ENCODE measurements at regions not wholly inside any gene's neighbourhood (a gene's known extent, or its start where the extent isn't known, plus 50 kb on each side); places are given as distances from the start of the nearest gene placed in this dataset.

- TF ChIP-seq, protein P1, sequence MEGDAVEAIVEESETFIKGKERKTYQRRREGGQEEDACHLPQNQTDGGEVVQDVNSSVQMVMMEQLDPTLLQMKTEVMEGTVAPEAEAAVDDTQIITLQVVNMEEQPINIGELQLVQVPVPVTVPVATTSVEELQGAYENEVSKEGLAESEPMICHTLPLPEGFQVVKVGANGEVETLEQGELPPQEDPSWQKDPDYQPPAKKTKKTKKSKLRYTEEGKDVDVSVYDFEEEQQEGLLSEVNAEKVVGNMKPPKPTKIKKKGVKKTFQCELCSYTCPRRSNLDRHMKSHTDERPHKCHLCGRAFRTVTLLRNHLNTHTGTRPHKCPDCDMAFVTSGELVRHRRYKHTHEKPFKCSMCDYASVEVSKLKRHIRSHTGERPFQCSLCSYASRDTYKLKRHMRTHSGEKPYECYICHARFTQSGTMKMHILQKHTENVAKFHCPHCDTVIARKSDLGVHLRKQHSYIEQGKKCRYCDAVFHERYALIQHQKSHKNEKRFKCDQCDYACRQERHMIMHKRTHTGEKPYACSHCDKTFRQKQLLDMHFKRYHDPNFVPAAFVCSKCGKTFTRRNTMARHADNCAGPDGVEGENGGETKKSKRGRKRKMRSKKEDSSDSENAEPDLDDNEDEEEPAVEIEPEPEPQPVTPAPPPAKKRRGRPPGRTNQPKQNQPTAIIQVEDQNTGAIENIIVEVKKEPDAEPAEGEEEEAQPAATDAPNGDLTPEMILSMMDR (IDR thresholded peaks at IDR 0.05; ENCODE audit: control extremely low read depth in 1 of 3, insufficient read depth in 1 of 3, low read depth in 1 of 3, low read length in 3 of 3), result no peak
- TF ChIP-seq RXRA (IDR thresholded peaks at IDR 0.05; ENCODE audit: insufficient read depth, low read depth, low read length), result no peak
- TF ChIP-seq, protein P2, sequence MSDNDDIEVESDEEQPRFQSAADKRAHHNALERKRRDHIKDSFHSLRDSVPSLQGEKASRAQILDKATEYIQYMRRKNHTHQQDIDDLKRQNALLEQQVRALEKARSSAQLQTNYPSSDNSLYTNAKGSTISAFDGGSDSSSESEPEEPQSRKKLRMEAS (IDR thresholded peaks at IDR 0.05), result no peak
- TF ChIP-seq GABPA (IDR thresholded peaks at IDR 0.05; ENCODE audit: borderline replicate concordance, insufficient read depth, low read length), result peak; percentile 39; the same call in 1 of the 2 replicates
- TF ChIP-seq RAD21 (IDR thresholded peaks at IDR 0.05 in 1 of 2, conservative IDR thresholded peaks at IDR 0.05 in 1 of 2; ENCODE audit: low read depth in 2 of 2, low read length in 2 of 2), result peak in 1 of 2 experiments; percentile 3; a peak in 2 of 4 replicates
- no peak for TF ChIP-seq PHF8 (conservative IDR thresholded peaks at IDR 0.05; ENCODE audit: low read depth, low read length)
- TF ChIP-seq POLR2A (IDR thresholded peaks at IDR 0.05; ENCODE audit: control extremely low read depth in 1 of 2, low read depth in 2 of 2, low read length in 2 of 2), result no peak
- TF ChIP-seq CBX8 (IDR thresholded peaks at IDR 0.05; ENCODE audit: borderline replicate concordance, low read depth, low read length), result no peak
Measured at GRCh38 chr5:141742866-141743851, 61.1 kb upstream of the ARAP3 start (continued).

All from H1 (cell line).